Limb (tissue), 2 donors: ENCODE measurements at regions not wholly inside any gene's neighbourhood (a gene's known extent, or its start where the extent isn't known, plus 50 kb on each side); places are given as distances from the start of the nearest gene placed in this dataset.

Experiments used
- DNase-seq, 2 donors: peaks; one replicate each; pipeline ENCODE4 v3.0.0-alpha.2; 2016; ENCODE audit errors: extremely low spot score in 2 of 2

DNA sequence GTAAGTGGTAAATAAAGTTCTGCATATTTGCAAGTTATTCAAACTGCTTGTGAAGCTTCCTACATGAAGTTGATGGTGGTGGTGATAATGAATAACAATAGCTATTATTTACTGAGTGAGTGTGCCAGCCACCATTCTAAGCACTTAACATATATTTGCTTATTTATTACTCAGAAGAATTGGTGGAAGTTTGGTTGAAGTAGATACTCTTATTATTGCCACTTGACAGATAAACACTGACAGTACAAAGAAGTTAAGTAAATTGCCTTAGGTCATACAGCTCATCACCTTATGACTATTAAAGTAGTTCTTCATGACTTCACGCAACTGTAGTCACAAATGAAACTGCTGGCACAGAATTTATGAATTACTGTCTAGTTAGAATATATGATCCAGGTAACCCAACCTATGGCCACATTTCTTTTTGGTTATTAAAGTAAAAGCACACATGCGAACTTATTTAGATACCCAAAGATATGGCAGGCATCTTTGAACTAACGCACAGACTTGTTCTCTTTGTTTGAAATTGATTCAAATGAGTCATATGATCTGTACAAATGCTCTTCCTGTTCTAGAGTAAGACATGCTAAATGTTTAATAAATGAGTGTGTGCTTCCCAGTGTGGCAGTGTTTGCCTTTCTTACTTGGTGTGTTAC, 99.8 kb upstream of the NR2F2 start:
- DNase-seq: no peak

DNA sequence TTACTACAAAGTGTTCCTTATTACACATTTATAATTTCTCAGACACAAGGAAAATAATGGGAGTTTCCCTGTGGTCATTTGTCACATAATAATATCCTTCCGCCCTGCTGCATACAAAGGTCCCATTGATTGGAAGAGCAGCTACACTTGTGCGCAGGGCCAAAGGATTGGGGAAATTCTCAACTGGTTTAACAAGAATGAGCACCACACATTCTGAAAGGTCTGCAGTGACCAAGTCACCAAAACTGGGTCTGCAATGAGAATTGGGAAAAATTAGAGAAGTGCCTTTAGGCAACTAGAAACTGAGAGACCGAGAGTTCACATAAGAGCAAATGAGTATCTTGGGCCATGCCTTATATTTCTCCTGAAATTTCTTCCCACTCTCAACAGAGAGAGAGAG, 98.2 kb upstream of the NR2F2 start:
- DNase-seq: no peak

DNA sequence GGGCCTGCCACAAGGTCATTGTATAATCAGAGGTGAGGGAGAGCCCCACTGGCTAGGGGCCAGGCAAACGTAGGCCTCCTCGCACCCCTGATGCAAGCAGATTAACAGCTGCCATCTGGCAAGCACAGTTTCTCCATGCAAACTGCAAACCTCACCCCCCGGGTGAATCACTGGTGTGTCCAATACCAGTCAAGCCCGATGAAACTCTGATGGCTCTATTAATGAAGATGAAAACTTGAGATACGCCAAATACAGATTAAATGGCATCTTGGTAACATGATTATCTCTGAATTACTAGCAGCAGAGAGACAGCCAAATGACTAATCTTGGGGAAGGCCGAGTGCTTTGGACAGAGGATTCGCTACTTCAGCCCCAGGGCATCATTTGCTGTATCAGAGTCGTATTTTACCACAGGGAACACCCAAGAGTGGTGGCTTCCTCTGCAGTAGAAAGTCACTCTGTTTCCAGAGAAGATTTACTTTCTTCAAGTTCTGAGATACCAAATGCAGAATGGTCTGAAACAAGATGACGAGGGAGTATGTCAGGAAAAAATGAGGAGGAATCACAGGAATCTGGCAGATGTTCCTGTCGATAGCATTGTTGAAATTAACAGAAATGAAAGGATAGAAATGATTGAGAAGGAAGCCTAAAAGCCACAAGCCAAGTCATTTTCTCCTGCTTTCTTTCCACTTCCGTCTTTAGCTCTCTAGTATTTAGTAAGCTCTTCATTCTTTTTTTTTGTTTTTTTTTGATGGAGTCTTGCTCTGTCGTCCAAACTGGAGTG, 96.2 kb upstream of the NR2F2 start:
- no peak for DNase-seq

DNA sequence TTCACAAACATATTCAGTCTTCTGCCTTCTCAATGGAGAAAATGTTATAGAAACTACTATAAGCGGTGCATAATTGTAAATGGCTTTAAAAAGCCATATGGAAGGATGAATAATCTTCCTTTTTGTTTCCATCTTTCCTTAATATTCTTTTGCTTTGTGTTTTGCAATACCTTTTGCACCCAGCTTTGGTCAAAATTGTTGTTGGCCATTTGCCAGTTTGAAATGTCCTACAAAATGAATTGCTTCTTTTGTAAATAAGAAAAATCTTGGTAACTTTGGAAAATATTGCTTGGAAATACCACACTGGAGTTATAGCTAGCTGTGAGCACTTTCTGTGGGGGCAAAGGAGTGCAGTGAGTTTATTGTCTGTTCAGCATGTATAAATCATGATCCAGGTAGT, 93.5 kb upstream of the NR2F2 start:
- no peak for DNase-seq

DNA sequence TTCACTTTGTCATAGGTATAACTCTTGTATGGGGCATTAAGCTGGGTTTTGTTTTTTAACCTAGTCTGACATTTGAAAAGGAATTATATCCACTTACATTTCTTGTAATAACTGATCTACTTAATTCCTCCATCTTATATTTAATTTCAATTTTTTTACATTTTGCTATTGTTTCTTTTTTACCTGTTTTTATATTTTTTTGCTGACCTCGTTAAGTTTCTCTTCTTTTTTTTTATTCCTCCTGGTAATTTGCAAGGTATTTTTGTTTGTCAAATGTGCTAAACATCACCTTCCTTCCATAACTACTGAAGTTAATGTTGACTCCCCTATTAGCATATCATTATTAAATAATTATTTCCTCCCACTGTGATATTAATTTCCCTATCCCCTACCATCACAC, 87.7 kb upstream of the NR2F2 start:
- no peak for DNase-seq

DNA sequence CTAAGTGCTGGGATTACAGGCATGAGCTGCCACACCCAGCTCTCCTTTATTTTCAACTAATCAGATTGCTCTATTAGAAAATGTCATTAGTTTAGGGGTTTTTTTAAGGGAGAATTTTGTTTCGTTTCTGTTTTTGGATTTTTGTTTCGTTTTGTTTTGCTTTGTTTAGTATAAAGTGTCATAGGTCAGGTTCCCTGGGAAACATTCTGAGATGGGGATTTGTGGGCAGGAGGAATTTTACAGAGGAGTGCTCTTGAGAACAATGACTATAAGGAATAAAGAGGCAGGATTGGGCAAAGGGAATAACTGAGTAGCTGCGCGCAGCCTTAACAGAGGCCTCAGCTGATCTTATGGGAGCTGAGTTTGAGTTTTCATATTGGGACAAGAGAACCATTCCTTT, 86.8 kb upstream of the NR2F2 start:
- no peak for DNase-seq

DNA sequence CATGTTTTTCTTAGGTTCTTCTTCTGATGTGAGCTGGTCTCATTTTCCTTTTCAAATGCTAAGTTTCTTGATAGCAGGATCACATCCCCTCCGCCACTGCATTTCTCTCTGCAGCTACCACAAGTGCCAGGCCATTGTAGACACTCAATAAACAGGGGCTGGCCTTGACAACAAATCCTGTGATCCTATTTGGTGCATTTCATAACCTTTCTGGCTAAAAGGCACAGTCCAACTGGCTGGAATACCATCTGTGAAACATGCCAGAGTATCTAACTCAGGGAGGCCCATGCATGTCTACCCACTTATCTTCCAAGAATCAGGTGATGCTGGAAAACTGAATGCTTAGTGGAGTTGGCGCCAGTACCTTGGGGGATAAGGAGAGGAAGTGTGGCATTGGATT, 85.2 kb upstream of the NR2F2 start:
- DNase-seq: no peak

DNA sequence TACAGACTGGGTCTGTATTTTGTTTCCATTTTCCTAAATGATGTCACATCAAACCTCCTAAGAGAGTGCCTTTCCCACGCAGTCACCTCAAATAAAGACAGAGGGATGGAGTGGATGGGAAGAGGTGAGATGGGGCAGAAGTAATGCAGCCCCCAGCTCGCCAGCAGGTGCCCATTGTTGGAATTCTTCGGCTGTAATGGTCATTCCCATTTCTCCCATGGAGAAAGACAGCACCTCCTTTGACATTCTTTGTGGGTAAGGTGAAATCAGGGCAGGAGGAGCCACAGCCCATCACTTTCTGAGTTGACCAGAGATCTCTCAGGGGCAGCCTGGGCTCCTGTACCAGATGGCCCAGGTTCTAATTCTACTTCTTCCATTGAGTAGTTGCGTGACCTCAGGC, 84.4 kb upstream of the NR2F2 start:
- no peak for DNase-seq

DNA sequence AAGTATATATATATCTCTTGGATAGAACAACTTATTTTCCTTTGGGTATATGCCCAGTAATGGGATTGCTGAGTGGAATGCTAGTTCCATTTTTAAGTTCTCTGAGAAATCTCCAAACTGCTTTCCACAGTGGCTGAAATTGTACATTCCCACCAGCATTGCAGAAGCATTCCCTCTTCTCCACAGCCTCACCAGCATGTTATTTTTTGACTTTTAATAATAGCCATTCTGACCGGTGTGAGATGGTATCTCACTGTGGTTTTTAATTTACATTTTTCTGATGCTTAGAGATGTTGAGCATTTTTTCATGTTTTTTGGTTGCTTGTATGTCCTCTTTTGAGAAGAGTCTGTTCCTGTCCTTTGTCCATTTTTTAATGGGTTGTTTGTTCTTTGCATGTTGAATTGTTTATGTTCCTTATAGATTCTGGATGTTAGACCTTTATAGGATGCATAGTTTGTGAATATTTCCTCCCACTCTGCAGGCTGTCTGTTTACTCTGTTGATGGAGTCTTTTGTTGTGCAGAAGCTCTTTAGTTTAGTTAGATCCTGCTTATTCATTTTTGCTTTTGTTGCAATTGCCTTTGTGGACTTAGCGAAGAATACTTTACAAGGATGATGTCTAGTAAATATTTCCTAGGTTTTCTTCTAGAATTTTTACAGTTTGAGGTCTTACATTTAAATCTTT, 82.7 kb upstream of the NR2F2 start:
- DNase-seq: no peak

DNA sequence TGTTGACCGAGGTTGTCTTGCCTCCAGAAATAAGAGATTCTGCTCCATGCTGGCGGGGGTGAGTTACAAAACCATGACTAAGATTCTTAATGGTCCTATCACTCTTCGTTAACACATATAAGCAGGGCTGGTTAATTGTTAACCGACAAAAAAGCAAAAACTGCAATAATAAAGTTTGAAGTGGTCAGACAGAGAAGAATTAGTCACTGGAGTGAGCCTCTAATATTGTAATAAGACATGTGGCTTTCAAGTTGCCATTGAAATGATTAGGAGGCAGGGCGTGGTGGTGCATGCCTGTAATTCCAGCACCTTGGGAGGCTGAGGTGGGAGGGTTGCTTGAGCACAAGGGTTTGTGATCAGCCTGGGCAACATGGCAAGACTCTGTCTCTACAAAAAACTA, 78.4 kb upstream of the NR2F2 start:
- no peak for DNase-seq

DNA sequence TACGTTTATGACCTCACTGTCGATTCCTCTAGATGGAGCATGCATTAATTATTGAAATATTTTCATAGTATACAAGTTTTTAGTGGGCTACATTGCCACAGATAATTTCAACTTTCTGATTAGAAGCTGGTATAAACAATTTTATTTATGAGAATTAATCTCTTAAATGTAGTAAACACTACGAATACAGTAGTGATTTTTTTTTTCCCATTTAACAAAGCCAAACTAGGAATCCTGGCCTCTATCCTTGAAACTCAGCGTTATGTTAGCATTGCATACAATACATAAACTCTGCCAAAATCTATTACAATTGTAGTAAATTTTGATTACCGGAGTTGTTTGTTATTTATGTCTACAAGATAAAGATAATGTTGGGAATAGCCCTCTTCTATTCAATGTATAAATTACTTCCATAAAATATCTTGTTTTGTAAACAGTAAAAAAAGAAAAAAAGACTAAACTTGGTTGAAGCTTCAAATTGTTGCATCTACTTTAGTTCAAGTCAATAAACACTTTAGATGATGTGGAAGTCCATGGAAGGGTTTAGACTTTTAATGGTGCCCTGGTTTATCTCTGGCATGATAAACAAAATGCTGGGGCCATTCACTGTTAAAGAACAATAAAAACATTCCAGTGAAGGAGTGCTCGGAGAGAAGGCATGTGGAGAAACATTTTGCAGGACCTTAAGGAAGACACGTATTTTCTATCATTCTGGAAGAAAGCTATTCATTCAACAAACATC, 77.3 kb upstream of the NR2F2 start:
- DNase-seq: no peak

DNA sequence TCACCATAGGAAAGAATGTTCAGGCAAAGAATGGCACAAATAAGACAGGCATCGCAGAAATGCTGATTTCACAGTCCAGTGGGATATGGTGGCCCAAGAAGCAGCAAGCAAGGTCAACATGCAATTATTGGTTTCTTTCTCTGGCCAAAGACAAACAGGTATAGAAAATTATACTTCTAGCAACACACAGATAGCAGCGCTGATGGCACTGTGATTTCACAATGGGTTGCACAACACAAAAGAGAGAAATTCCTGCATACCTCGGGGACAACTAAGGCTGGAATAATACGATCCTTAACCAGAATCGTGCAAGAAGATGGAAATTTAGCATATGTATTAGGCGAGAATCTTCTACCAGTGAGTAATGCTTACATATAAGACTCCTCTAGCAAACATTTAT, 76.3 kb upstream of the NR2F2 start:
- no peak for DNase-seq

DNA sequence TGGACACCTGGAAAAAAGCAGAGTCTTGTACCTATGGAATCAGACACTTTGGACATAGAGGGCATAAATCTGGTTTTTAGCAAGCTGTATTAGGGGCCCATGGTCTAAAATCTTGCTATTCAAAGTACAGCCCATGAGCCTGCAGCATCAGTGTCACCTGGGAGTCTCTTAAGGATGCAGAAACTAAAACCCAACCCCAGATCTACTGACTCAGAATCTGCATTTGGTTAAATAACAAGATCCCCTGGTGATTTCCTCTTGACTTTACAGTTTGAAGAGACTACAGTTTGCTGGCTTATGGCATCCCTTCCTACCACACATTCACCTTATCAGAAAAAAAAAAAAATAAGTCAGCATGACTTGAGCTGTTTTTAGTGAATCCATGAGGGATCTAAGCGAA, 74.9 kb upstream of the NR2F2 start:
- no peak for DNase-seq

DNA sequence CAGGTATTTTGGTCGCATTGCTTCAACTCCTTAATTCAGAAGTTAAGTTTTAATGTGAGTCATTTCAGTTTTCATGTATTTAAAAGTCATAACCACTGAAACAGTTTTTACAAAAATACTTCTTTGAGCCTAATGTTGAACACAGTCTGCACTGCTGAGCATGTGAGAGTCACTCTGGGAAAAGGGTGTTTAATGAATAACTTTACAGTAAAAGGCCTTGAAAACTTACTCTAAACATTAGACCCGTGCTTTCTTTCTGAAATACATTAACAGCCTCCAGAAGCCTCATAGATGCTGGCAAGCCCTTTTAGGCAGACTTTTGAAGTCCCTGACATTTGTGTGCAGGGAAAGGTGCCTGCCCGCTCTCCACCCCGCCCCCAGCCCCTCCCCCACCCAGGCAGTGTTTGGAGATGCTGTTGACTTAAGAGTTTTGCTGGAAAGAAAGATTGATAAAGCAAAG, 68.9 kb upstream of the NR2F2 start:
- DNase-seq: no peak

DNA sequence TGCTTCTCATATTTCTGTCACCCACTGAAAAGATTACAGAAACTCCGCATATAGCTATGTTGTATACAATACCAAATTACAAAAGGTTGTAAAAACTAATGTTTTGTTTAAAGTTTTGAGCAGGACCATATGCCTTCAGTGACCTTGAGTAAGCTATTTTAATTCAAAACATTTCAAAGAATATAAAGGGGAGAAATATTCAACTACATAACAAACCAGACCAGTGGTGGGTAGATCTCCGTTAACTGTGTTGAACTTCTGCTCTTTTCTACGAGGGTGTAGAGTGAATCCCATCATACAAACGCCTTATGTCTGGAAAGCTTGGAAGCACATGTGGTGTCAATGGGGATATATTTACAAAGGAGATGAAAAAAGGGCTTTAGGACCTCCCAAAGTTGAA, 68.4 kb upstream of the NR2F2 start:
- no peak for DNase-seq

DNA sequence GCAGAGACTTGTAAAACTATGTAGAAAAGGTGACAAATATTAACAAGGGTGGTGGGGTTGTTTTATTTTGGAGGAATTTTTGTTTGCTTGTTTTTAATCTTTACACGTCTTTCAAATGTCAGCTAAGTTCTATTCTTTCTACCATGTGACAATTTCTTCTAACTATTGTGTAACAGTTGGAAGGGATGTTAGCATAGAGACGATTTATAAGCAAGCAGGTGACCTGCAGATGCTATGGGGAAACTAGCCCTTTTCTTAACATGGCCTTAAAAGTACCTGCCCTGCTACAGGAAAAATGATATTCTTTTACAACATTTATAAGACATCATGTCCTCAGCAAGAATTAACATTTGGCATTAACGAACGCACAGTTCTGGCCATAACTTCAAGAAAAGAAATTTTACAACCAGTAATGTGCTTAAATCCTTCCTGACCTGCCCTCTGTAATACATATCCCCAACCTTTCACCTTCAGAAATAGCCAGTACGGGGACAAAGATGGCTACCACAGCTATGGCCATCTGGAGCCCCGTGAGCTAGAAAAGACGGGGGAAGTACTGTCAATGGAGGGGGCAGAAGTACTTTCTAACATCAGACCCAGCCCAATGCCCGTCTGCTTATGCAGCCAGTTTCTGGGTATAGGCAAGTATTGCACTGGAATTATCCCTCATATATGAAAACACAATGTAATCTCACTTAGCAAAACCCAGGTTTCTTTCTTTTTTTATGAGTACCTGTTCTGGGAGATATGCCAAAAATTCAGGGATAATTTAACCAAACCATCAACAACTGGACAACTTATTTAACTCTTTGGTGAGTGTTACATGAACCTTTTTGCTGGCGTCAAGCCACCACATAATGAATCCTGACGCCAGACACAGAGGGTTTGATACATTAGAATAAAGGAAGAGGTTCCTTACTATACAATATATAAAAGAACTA, 67.7 kb upstream of the NR2F2 start:
- DNase-seq: no peak

DNA sequence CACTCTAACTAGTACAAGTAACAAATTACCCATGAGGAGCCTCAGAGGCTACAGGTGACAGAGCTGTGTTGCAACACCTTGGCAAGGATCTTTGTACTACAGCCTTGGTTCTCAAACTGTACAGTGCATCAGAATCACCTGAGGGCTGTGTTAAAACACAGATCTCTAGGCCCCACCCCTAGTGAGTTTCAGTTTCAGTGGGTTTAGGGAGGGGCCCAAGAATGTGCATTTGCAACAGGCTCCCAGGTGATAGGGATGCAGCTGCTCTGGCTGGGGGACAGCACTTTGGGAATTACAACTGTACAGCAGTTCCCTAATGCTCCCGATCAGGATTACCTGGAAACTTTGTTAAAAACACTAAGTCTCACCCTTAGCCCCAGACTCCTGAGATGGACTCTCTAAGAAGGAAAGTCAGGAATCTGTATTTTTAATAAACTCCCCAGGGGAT, 66.1 kb upstream of the NR2F2 start:
- DNase-seq: no peak

DNA sequence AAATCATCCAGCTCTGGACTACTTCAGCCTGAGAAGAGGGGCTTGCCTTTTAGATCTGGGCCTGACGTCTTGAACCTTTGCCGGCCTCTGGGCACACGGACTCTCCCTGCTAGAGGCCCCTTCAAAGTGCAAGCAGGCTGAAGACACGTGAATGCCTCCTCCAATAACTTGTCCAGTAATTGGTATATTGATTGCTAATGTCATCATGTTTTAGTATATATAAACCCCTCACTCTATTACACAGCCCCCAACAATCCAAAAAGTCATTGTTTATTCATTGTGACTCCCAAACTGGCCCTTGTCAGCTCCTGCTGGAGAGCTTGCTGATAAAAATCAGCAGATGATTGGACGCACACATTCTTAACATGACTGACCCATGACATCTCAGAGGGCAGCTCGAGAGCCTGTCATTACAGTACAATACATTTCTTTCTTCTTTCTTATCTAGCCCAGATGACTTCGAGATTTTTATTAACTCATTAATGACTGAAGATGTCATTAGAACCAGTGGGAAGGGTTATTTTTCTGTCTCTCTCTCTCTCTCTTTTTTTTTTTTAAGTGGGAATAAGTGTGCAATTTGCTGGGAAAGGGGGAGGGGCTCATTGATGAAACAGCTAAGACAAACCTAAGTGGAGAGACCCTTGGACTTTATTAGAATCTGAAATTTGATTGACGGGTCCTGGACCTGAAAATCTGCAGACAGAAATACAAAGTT, 65.5 kb upstream of the NR2F2 start:
- DNase-seq: no peak

DNA sequence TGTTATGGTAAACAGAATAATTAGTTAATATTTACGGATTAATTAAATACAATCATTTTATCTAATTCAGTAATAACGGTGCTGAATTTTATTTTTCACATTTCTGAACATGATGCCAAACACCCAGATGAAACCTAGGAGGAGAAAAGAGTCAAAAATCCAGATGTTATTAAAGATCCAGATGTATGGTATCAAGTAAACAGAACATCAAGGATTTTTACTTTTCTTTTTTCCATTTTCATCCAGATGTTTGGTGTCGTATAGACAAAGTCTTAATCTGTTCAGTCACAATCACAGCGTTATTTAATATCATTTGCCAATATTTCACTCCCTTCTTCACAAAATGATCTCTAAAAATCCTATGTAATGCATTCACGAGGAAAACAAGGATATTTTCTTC, 64.0 kb upstream of the NR2F2 start:
- DNase-seq: no peak

DNA sequence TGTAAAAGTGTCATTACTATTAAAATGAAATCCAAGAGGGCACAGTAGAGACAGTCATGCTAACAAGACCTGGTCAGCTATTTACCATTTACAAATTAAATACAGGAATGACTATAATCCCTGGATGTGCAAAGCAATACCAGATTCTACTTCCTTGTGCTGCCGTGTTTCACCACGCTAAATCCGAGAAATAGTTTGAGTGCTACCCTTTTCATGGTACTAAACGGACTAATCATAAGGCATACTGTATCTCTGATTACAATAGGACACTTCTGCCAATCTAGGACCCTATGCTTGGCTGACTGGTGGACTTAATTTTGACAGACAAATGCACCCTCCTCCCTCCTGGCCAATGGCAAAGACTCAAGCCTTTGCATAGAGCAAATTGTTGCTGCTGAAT, 63.0 kb upstream of the NR2F2 start:
- DNase-seq: no peak
